ENCODE measurements at regions not wholly inside any gene's neighbourhood (a gene's known extent, or its start where the extent isn't known, plus 50 kb on each side); places are given as distances from the start of the nearest gene placed in this dataset.
A peak's percentile ranks its signal among the peaks of the same experiment; 100 is the strongest.

GRCh38 chr2:53378791-53379190 is 388.8 kb upstream of the CHAC2 start:
- Histone ChIP-seq H2AK5ac (ENCODE audit: low read depth, low read length) (no peak overlapping the region), H3K36me3 (replicated peaks in 1 of 2; ENCODE audit: control insufficient read depth in 2 of 2, insufficient read depth in 2 of 2, low read length in 2 of 2) (no peaks in the 10 kb centered on the region), H2BK15ac (ENCODE audit: low read length) (no peak overlapping the region), H3K9ac (ENCODE audit: low read depth, low read length, poor library complexity) (no peak overlapping the region), H3K4me2 (ENCODE audit: insufficient read depth, low read length, poor library complexity, severe bottlenecking) (no peak overlapping the region), H2BK120ac (ENCODE audit: low read depth, low read length) (no peak overlapping the region), H4K8ac (ENCODE audit: low read depth, low read length) (no peak overlapping the region), H3K4me1 (ENCODE audit: control insufficient read depth in 2 of 2, insufficient read depth in 1 of 2, low read depth in 1 of 2, low read length in 2 of 2) (no peaks in the 10 kb centered on the region), H3K4ac (ENCODE audit: low read length) (no peak overlapping the region), H3K27ac (replicated peaks; ENCODE audit: low read length) (no peak overlapping the region), H3K27me3 (ENCODE audit: control insufficient read depth in 3 of 3, insufficient read depth in 3 of 3, low read depth in 1 of 3, low read length in 3 of 3) (no peaks in the 10 kb centered on the region), H3K18ac (ENCODE audit: low read length) (no peak overlapping the region), H3K4me3 (ENCODE audit: low read length in 2 of 2) (no peak overlapping the region), H3K79me1 (ENCODE audit: low read depth, low read length) (no peaks in the 10 kb centered on the region), H2AFZ (ENCODE audit: low read length) (no peak overlapping the region), H3K9me3 (replicated peaks in 1 of 2; ENCODE audit: control insufficient read depth in 2 of 2, insufficient read depth in 1 of 2, low read depth in 1 of 2, low read length in 2 of 2) (no peaks in the 10 kb centered on the region), H3K14ac (ENCODE audit: low read length) (no peak overlapping the region), H4K91ac (ENCODE audit: low read depth, low read length, poor library complexity) (no peak overlapping the region), H3K23ac (ENCODE audit: low read depth, low read length, poor library complexity) (no peak overlapping the region), H2BK5ac (ENCODE audit: low read length) (no peak overlapping the region), H2BK12ac (ENCODE audit: low read length) (no peak overlapping the region)
- no CpG with 5 or more reads among the region's 1 CpG for WGBS, 2 donors (ENCODE audit: extremely low coverage in 2 of 2, insufficient read length in 2 of 2, insufficient replicate concordance in 1 of 2)
- DNase-seq (ENCODE audit: low spot score) = no peak

GRCh38 chr2:53373126-53373525 is 394.5 kb upstream of the CHAC2 start:
- no peak overlapping the region for H3K18ac ChIP-seq (ENCODE audit: low read length)
- no peak overlapping the region for H2BK120ac ChIP-seq (ENCODE audit: low read depth, low read length)
- no peaks in the 10 kb centered on the region for H3K79me1 ChIP-seq (ENCODE audit: low read depth, low read length)
- no peak overlapping the region for H3K27ac ChIP-seq (replicated peaks; ENCODE audit: low read length)
- no peaks in the 10 kb centered on the region for H3K9me3 ChIP-seq (replicated peaks in 1 of 2; ENCODE audit: control insufficient read depth in 2 of 2, insufficient read depth in 1 of 2, low read depth in 1 of 2, low read length in 2 of 2)
- no peak overlapping the region for H3K23ac ChIP-seq (ENCODE audit: low read depth, low read length, poor library complexity)
- no peak overlapping the region for H2BK5ac ChIP-seq (ENCODE audit: low read length)
- H3K4me1 ChIP-seq (ENCODE audit: control insufficient read depth in 2 of 2, insufficient read depth in 1 of 2, low read depth in 1 of 2, low read length in 2 of 2) = no peaks in the 10 kb centered on the region
- no peak overlapping the region for H2BK12ac ChIP-seq (ENCODE audit: low read length)
- no peak overlapping the region for H4K91ac ChIP-seq (ENCODE audit: low read depth, low read length, poor library complexity)
- H3K9ac ChIP-seq (ENCODE audit: low read depth, low read length, poor library complexity) = no peak overlapping the region
- no peak overlapping the region for H4K8ac ChIP-seq (ENCODE audit: low read depth, low read length)
- H3K4ac ChIP-seq (ENCODE audit: low read length) = no peak overlapping the region
- H2AFZ ChIP-seq (ENCODE audit: low read length) = no peak overlapping the region
- DNase-seq (ENCODE audit: low spot score) = peak; percentile 1
- no CpG with 5 or more reads among the region's 1 CpG for WGBS, 2 donors (ENCODE audit: extremely low coverage in 2 of 2, insufficient read length in 2 of 2, insufficient replicate concordance in 1 of 2)
- no peaks in the 10 kb centered on the region for H3K27me3 ChIP-seq (ENCODE audit: control insufficient read depth in 3 of 3, insufficient read depth in 3 of 3, low read depth in 1 of 3, low read length in 3 of 3)
- H3K4me2 ChIP-seq (ENCODE audit: insufficient read depth, low read length, poor library complexity, severe bottlenecking) = no peak overlapping the region
- H3K14ac ChIP-seq (ENCODE audit: low read length) = no peak overlapping the region
- H2BK15ac ChIP-seq (ENCODE audit: low read length) = no peak overlapping the region
- no peak overlapping the region for H2AK5ac ChIP-seq (ENCODE audit: low read depth, low read length)
- no peaks in the 10 kb centered on the region for H3K36me3 ChIP-seq (replicated peaks in 1 of 2; ENCODE audit: control insufficient read depth in 2 of 2, insufficient read depth in 2 of 2, low read length in 2 of 2)
- no peak overlapping the region for H3K4me3 ChIP-seq (ENCODE audit: low read length in 2 of 2)

GRCh38 chr2:53366543-53366942 is 401.1 kb upstream of the CHAC2 start:
- no peak overlapping the region for H4K8ac ChIP-seq (ENCODE audit: low read depth, low read length)
- no peaks in the 10 kb centered on the region for H3K36me3 ChIP-seq (replicated peaks in 1 of 2; ENCODE audit: control insufficient read depth in 2 of 2, insufficient read depth in 2 of 2, low read length in 2 of 2)
- H2AK5ac ChIP-seq (ENCODE audit: low read depth, low read length) = no peak overlapping the region
- H3K18ac ChIP-seq (ENCODE audit: low read length) = no peak overlapping the region
- no peak overlapping the region for H2BK120ac ChIP-seq (ENCODE audit: low read depth, low read length)
- H3K14ac ChIP-seq (ENCODE audit: low read length) = no peak overlapping the region
- H3K4me1 ChIP-seq (ENCODE audit: control insufficient read depth in 2 of 2, insufficient read depth in 1 of 2, low read depth in 1 of 2, low read length in 2 of 2) = no peaks in the 10 kb centered on the region
- H3K27me3 ChIP-seq (ENCODE audit: control insufficient read depth in 3 of 3, insufficient read depth in 3 of 3, low read depth in 1 of 3, low read length in 3 of 3) = no peaks in the 10 kb centered on the region
- no peak overlapping the region for H3K4ac ChIP-seq (ENCODE audit: low read length)
- H2BK15ac ChIP-seq (ENCODE audit: low read length) = no peak overlapping the region
- H3K27ac ChIP-seq (replicated peaks; ENCODE audit: low read length) = no peak overlapping the region
- H3K4me3 ChIP-seq (ENCODE audit: low read length in 2 of 2) = no peak overlapping the region
- no peak overlapping the region for H3K4me2 ChIP-seq (ENCODE audit: insufficient read depth, low read length, poor library complexity, severe bottlenecking)
- H2BK12ac ChIP-seq (ENCODE audit: low read length) = no peak overlapping the region
- H2BK5ac ChIP-seq (ENCODE audit: low read length) = no peak overlapping the region
- no peaks in the 10 kb centered on the region for H3K79me1 ChIP-seq (ENCODE audit: low read depth, low read length)
- H4K91ac ChIP-seq (ENCODE audit: low read depth, low read length, poor library complexity) = no peak overlapping the region
- no peaks in the 10 kb centered on the region for H3K9me3 ChIP-seq (replicated peaks in 1 of 2; ENCODE audit: control insufficient read depth in 2 of 2, insufficient read depth in 1 of 2, low read depth in 1 of 2, low read length in 2 of 2)
- H3K23ac ChIP-seq (ENCODE audit: low read depth, low read length, poor library complexity) = no peak overlapping the region
- no CpG with 5 or more reads among the region's 3 CpGs for WGBS, 2 donors (ENCODE audit: extremely low coverage in 2 of 2, insufficient read length in 2 of 2, insufficient replicate concordance in 1 of 2)
- no peak for DNase-seq (ENCODE audit: low spot score)
- no peak overlapping the region for H2AFZ ChIP-seq (ENCODE audit: low read length)
- no peak overlapping the region for H3K9ac ChIP-seq (ENCODE audit: low read depth, low read length, poor library complexity)

GRCh38 chr2:53362934-53363333 is 404.7 kb upstream of the CHAC2 start:
- Histone ChIP-seq H3K4ac (ENCODE audit: low read length) (no peak overlapping the region), H3K9me3 (replicated peaks in 1 of 2; ENCODE audit: control insufficient read depth in 2 of 2, insufficient read depth in 1 of 2, low read depth in 1 of 2, low read length in 2 of 2) (no peaks in the 10 kb centered on the region), H3K14ac (ENCODE audit: low read length) (no peak overlapping the region), H3K27me3 (ENCODE audit: control insufficient read depth in 3 of 3, insufficient read depth in 3 of 3, low read depth in 1 of 3, low read length in 3 of 3) (no peaks in the 10 kb centered on the region), H4K91ac (ENCODE audit: low read depth, low read length, poor library complexity) (no peak overlapping the region), H2BK5ac (ENCODE audit: low read length) (no peak overlapping the region), H3K23ac (ENCODE audit: low read depth, low read length, poor library complexity) (no peak overlapping the region), H3K4me1 (ENCODE audit: control insufficient read depth in 2 of 2, insufficient read depth in 1 of 2, low read depth in 1 of 2, low read length in 2 of 2) (no peaks in the 10 kb centered on the region), H4K8ac (ENCODE audit: low read depth, low read length) (no peak overlapping the region), H3K4me2 (ENCODE audit: insufficient read depth, low read length, poor library complexity, severe bottlenecking) (no peak overlapping the region), H2BK12ac (ENCODE audit: low read length) (no peak overlapping the region), H3K79me1 (ENCODE audit: low read depth, low read length) (no peaks in the 10 kb centered on the region), H2AFZ (ENCODE audit: low read length) (no peak overlapping the region), H3K36me3 (replicated peaks in 1 of 2; ENCODE audit: control insufficient read depth in 2 of 2, insufficient read depth in 2 of 2, low read length in 2 of 2) (no peaks in the 10 kb centered on the region), H3K9ac (ENCODE audit: low read depth, low read length, poor library complexity) (no peak overlapping the region), H2AK5ac (ENCODE audit: low read depth, low read length) (no peak overlapping the region), H2BK15ac (ENCODE audit: low read length) (no peak overlapping the region), H2BK120ac (ENCODE audit: low read depth, low read length) (no peak overlapping the region), H3K18ac (ENCODE audit: low read length) (no peak overlapping the region), H3K27ac (replicated peaks; ENCODE audit: low read length) (no peak overlapping the region), H3K4me3 (ENCODE audit: low read length in 2 of 2) (no peak overlapping the region)
- no peak for DNase-seq (ENCODE audit: low spot score)
- no CpG with 5 or more reads among the region's 2 CpGs for WGBS, 2 donors (ENCODE audit: extremely low coverage in 2 of 2, insufficient read length in 2 of 2, insufficient replicate concordance in 1 of 2)

Data from neuronal stem cell (in vitro differentiated cells).